SK-N-SH (cell line): ENCODE measurements at regions not wholly inside any gene's neighbourhood (a gene's known extent, or its start where the extent isn't known, plus 50 kb on each side); places are given as distances from the start of the nearest gene placed in this dataset.

Source experiments
- CTCF ChIA-PET: fragments of 300-600, 350-600 bp; formaldehyde crosslinking; extraction: SDS; loops from one replicate; lab custom pipeline; 2021; lab: Yijun Ruan, JAX
- POLR2A ChIA-PET: fragments of 350-600 bp; sonication (Branson Sonifier 250); formaldehyde crosslinking; extraction: SDS; loops from one replicate; lab custom pipeline; 2020; ENCODE audit warnings: antibody characterized with exemption, inconsistent platforms; lab: Yijun Ruan, JAX
- DNase-seq: peaks from one replicate; pipeline ENCODE4 v3.0.0; 2012
- H2AFZ ChIP-seq: fragments of 200-600 bp; sonication (generic); 2 replicates; pipeline ENCODE4 v1.8.1; 2016; ENCODE audit warnings: antibody characterized with exemption, mild to moderate bottlenecking, low read depth
- H3F3A ChIP-seq: fragments of 200-600 bp; sonication (generic); replicated peaks from 2 replicates; pipeline ENCODE3; 2016; ENCODE audit warnings: antibody characterized with exemption, mild to moderate bottlenecking; ENCODE audit not compliant: insufficient read depth
- H3K27ac ChIP-seq, 2 experiments: fragments of 200-500 bp in 1 of 2; fragments of 200-600 bp in 1 of 2; sonication (Bioruptor generic) in 1 of 2; sonication (generic), shearing (Covaris generic) in 1 of 2; 2 replicates each; pipeline versions ENCODE4 v1.5.1 to v1.6.1; 2014 to 2016; ENCODE audit warnings: low read depth in 2 of 2, inconsistent platforms in 1 of 2, low read length in 1 of 2, mild to moderate bottlenecking in 1 of 2, mixed read lengths in 1 of 2
- H3K27me3 ChIP-seq: fragments of 200-600 bp; sonication (generic), shearing (Covaris generic); 2 replicates; pipeline ENCODE4 v1.6.1; 2016; ENCODE audit warnings: mixed run types; ENCODE audit not compliant: insufficient read depth
- H3K36me3 ChIP-seq, 2 experiments: fragments of 200-500 bp in 1 of 2; fragments of 200-600 bp in 1 of 2; sonication (Bioruptor generic) in 1 of 2; sonication (generic) in 1 of 2; replicated peaks in 1 of 2; 2 replicates each; pipeline versions ENCODE3 to v1.5.1; 2014 to 2016; ENCODE audit warnings: low read length in 1 of 2, mild to moderate bottlenecking in 1 of 2; ENCODE audit not compliant: insufficient read depth in 2 of 2, control insufficient read depth in 1 of 2
- H3K4me1 ChIP-seq, 2 experiments: fragments of 200-500 bp in 1 of 2; fragments of 200-600 bp in 1 of 2; sonication (Bioruptor generic) in 1 of 2; sonication (generic), shearing (Covaris generic) in 1 of 2; 2 replicates each; pipeline versions ENCODE4 v1.5.1 to v1.6.1; 2014 to 2016; ENCODE audit warnings: low read depth in 1 of 2, low read length in 1 of 2, mixed run types in 1 of 2; ENCODE audit not compliant: insufficient read depth in 2 of 2, control insufficient read depth in 1 of 2
- H3K4me2 ChIP-seq: fragments of 200-600 bp; sonication (generic), shearing (Covaris generic); 2 replicates; pipeline ENCODE4 v1.6.1; 2017; ENCODE audit warnings: mixed run types
- H3K4me3 ChIP-seq, 2 experiments: fragments of 200-500 bp in 1 of 2; fragments of 200-600 bp in 1 of 2; sonication (Bioruptor generic) in 1 of 2; sonication (generic), shearing (Covaris generic) in 1 of 2; 2 replicates each; pipeline versions ENCODE4 v1.5.1 to v1.8.1; 2014 to 2016; ENCODE audit warnings: low read depth in 2 of 2, inconsistent platforms in 1 of 2, low read length in 1 of 2, mild to moderate bottlenecking in 1 of 2, mixed read lengths in 1 of 2, moderate library complexity in 1 of 2
- H3K79me2 ChIP-seq: fragments of 200-600 bp; sonication (generic); 2 replicates; pipeline ENCODE4 v1.8.1; 2017; ENCODE audit warnings: mild to moderate bottlenecking; ENCODE audit not compliant: insufficient read depth
- H3K9ac ChIP-seq: fragments of 200-600 bp; sonication (generic); 2 replicates; pipeline ENCODE4 v1.6.1; 2017; ENCODE audit warnings: mixed run types
- H3K9me2 ChIP-seq: fragments of 200-600 bp; sonication (generic); 2 replicates; pipeline ENCODE4 v1.6.1; 2017; ENCODE audit warnings: mixed run types
- H3K9me3 ChIP-seq: fragments of 200-600 bp; sonication (generic); 2 replicates; pipeline ENCODE4 v1.6.1; 2017; ENCODE audit warnings: mixed run types, mild to moderate bottlenecking, moderate library complexity
- H4K20me1 ChIP-seq: fragments of 200-600 bp; sonication (generic); 2 replicates; pipeline ENCODE4 v1.6.1; 2017; ENCODE audit warnings: mild to moderate bottlenecking, mixed run types; ENCODE audit not compliant: insufficient read depth
- CHD2 ChIP-seq: fragments of 150-350 bp; IDR thresholded peaks from 2 replicates; pipeline ENCODE4 v1.6.1; 2018; ENCODE audit warnings: low read length; ENCODE audit not compliant: partially characterized antibody
- ELF1 ChIP-seq: IDR thresholded peaks from 2 replicates; pipeline ENCODE4 v1.4.0; 2012
- EP300 ChIP-seq, 2 experiments: IDR thresholded peaks; 2 replicates each; pipeline versions ENCODE4 v1.4.0 to v1.6.1; 2012; ENCODE audit warnings: borderline replicate concordance in 1 of 2, low read depth in 1 of 2, low read length in 1 of 2
- FOXM1 ChIP-seq: IDR thresholded peaks from 2 replicates; pipeline ENCODE4 v1.4.0; 2012; ENCODE audit warnings: low read depth, mild to moderate bottlenecking
- GATA2 ChIP-seq: sonication (generic); formaldehyde crosslinking; IDR thresholded peaks from 2 replicates; pipeline ENCODE4 v1.5.0; 2020; ENCODE audit warnings: mild to moderate bottlenecking, missing genetic modification reagents
- MEF2A ChIP-seq: IDR thresholded peaks from 2 replicates; pipeline ENCODE4 v1.4.0; 2012; ENCODE audit warnings: low read depth, borderline replicate concordance
- NRF1 ChIP-seq: IDR thresholded peaks from 2 replicates; pipeline ENCODE4 v1.6.1; 2012; ENCODE audit warnings: low read depth, mild to moderate bottlenecking, low read length
- POLR2AphosphoS5 ChIP-seq: IDR thresholded peaks from 2 replicates; pipeline ENCODE4 v1.6.1; 2012; ENCODE audit warnings: low read depth, low read length
- RXRA ChIP-seq: IDR thresholded peaks from 2 replicates; pipeline ENCODE4 v1.4.0; 2012; ENCODE audit warnings: low read depth, mild to moderate bottlenecking, borderline replicate concordance
- YY1 ChIP-seq: IDR thresholded peaks from 2 replicates; pipeline ENCODE4 v1.4.0; 2012; ENCODE audit warnings: low read depth, mild to moderate bottlenecking
- WGBS: methylation state at CpG from one replicate; pipeline ENCODE4 v1.1.6; 2017; ENCODE audit warnings: low lambda C conversion rate; 5-methylcytosine and 5-hydroxymethylcytosine counted together
- TF ChIP-seq, protein P1 (sequence below): IDR thresholded peaks from 2 replicates; pipeline ENCODE4 v1.4.0; 2012; ENCODE audit warnings: low read depth, borderline replicate concordance
- TF ChIP-seq, protein P2 (sequence below): IDR thresholded peaks from 2 replicates; pipeline ENCODE4; 2012
- TF ChIP-seq, protein P3 (sequence below): IDR thresholded peaks from 2 replicates; pipeline ENCODE4 v1.6.1; 2012; ENCODE audit warnings: mild to moderate bottlenecking, low read depth, low read length, moderate library complexity
- TF ChIP-seq, protein P4 (sequence below): fragments of 150-350 bp; IDR thresholded peaks from 2 replicates; pipeline ENCODE4 v1.6.1; 2016; ENCODE audit warnings: mild to moderate bottlenecking, low read depth, low read length
- TF ChIP-seq, protein P5 (sequence below): IDR thresholded peaks from 2 replicates; pipeline ENCODE4 v1.4.0; 2012; ENCODE audit warnings: low read depth
- TF ChIP-seq, protein P6 (sequence below): fragments of 150-350 bp; IDR thresholded peaks from 2 replicates; pipeline ENCODE4 v1.6.1; 2017; ENCODE audit warnings: antibody characterized with exemption, low read length, low read depth, borderline replicate concordance

DNA sequence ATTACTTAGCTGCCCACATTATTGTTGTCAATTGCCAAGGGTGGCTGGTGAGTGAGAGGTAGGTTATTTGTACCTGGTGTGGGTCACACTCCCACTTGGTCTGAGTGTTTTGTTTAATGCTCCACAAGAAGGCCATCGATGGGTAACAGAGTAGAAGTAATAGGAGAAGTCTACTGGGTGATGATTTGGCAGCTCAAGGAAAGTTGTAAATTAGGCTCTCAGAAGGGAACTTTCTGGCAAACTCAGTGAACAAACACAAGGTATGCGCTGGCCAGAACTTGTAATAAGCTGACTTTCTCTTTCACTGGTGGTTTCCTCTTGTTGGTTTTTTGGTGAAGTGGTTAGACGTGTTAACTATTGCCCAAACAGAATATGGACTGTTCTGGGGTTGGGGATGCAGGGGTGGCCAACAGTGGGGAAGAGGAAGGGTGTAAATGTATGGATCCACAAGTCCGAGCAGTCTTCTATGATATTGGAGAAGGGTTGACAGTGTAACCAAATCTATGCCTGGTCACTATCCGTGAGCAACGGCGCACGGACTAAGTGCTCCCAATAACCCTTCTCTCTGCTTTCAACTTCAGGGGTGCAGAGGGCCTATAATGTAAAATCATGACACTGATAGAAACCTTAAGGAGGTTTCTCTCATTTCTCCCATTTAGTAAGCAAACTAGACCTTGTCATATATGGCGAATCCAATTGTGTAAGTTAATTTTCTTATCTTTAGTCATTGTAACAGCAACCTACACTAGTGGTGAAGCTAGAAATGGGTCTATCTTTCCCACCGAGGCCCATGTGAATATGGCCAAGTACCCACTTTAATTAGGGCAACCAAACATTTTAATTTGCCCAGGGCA, 212.8 kb downstream of the PTEN start:
- Histone ChIP-seq H3K9me2 (no peaks in the 10 kb centered on the region), H3K4me1 (peaks cover 0 to 10% of the 10 kb centered on the region in 2 experiments; a peak in 2 of 4 replicates), H3K36me3 (no peaks in the 10 kb centered on the region), H3K9me3 (no peaks in the 10 kb centered on the region), H3K9ac (no peak overlapping the region), H3K27ac (no peak overlapping the region), H2AFZ (no peak overlapping the region), H4K20me1 (no peaks in the 10 kb centered on the region), H3K79me2 (no peaks in the 10 kb centered on the region), H3K4me3 (no peak overlapping the region), H3F3A (no peaks in the 10 kb centered on the region), H3K27me3 (no peaks in the 10 kb centered on the region), H3K4me2 (no peak overlapping the region)
- 85% methylated on average over 10 of the region's 10 CpGs for WGBS
- TF ChIP-seq ELF1 (no peak), EP300 (IDR thresholded peaks at IDR 0.05; ENCODE audit: borderline replicate concordance in 1 of 2, low read depth in 1 of 2, low read length in 1 of 2) (no peak), CHD2 (no peak), MEF2A (no peak), GATA2 (CRISPR knock-in tag) (no peak), YY1 (no peak)
- TF ChIP-seq, protein P1, sequence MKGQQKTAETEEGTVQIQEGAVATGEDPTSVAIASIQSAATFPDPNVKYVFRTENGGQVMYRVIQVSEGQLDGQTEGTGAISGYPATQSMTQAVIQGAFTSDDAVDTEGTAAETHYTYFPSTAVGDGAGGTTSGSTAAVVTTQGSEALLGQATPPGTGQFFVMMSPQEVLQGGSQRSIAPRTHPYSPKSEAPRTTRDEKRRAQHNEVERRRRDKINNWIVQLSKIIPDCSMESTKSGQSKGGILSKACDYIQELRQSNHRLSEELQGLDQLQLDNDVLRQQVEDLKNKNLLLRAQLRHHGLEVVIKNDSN: no peak
- DNase-seq: no peak
- CTCF ChIA-PET: interaction anchor here (1.5 kb wide), 1 partner anchor 39 kb away, joined by 5 read pairs; no protein-coding TSS in a partner anchor
- POLR2A ChIA-PET: no interaction called here

DNA sequence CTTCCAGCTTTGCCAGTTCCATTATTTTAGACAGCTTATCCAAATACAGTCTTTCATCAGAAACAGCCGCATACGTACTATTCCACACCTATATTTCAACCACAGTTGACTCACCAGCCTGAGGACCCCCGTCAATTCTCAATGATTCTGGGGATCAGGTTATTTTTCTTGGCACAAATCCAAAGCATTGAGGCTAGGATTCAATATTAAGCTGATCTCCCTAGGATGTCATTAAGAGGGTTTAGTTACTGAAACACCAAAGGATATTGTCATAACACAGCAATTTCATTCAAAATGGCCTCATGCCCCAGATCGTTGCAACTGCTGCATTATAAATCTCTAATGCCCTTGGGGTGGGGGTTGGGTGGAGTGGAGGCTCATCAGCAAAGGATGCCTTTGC, 214.6 kb downstream of the PTEN start:
- Histone ChIP-seq H3F3A (no peaks in the 10 kb centered on the region), H3K27ac (no peak overlapping the region), H3K4me1 (peaks cover 0 to 10% of the 10 kb centered on the region in 2 experiments; a peak in 2 of 4 replicates), H4K20me1 (no peaks in the 10 kb centered on the region), H3K9me3 (no peaks in the 10 kb centered on the region), H3K36me3 (no peaks in the 10 kb centered on the region), H3K4me3 (no peak overlapping the region), H3K9ac (no peak overlapping the region), H3K9me2 (no peaks in the 10 kb centered on the region), H3K27me3 (no peaks in the 10 kb centered on the region), H3K4me2 (no peak overlapping the region), H3K79me2 (no peaks in the 10 kb centered on the region), H2AFZ (no peak overlapping the region)
- no peak for DNase-seq
- CTCF ChIA-PET: no interaction called here
- POLR2A ChIA-PET: no interaction called here
- 78% methylated on average over 4 of the region's 4 CpGs for WGBS
- TF ChIP-seq FOXM1 (no peak), POLR2AphosphoS5 (no peak), NRF1 (no peak), RXRA (no peak), ELF1 (no peak)
- TF ChIP-seq, protein P1: no peak
- TF ChIP-seq, protein P2, sequence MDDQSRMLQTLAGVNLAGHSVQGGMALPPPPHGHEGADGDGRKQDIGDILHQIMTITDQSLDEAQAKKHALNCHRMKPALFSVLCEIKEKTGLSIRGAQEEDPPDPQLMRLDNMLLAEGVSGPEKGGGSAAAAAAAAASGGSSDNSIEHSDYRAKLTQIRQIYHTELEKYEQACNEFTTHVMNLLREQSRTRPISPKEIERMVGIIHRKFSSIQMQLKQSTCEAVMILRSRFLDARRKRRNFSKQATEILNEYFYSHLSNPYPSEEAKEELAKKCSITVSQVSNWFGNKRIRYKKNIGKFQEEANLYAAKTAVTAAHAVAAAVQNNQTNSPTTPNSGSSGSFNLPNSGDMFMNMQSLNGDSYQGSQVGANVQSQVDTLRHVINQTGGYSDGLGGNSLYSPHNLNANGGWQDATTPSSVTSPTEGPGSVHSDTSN: no peak
- TF ChIP-seq, protein P3, sequence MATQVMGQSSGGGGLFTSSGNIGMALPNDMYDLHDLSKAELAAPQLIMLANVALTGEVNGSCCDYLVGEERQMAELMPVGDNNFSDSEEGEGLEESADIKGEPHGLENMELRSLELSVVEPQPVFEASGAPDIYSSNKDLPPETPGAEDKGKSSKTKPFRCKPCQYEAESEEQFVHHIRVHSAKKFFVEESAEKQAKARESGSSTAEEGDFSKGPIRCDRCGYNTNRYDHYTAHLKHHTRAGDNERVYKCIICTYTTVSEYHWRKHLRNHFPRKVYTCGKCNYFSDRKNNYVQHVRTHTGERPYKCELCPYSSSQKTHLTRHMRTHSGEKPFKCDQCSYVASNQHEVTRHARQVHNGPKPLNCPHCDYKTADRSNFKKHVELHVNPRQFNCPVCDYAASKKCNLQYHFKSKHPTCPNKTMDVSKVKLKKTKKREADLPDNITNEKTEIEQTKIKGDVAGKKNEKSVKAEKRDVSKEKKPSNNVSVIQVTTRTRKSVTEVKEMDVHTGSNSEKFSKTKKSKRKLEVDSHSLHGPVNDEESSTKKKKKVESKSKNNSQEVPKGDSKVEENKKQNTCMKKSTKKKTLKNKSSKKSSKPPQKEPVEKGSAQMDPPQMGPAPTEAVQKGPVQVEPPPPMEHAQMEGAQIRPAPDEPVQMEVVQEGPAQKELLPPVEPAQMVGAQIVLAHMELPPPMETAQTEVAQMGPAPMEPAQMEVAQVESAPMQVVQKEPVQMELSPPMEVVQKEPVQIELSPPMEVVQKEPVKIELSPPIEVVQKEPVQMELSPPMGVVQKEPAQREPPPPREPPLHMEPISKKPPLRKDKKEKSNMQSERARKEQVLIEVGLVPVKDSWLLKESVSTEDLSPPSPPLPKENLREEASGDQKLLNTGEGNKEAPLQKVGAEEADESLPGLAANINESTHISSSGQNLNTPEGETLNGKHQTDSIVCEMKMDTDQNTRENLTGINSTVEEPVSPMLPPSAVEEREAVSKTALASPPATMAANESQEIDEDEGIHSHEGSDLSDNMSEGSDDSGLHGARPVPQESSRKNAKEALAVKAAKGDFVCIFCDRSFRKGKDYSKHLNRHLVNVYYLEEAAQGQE: no peak
- TF ChIP-seq, protein P4, sequence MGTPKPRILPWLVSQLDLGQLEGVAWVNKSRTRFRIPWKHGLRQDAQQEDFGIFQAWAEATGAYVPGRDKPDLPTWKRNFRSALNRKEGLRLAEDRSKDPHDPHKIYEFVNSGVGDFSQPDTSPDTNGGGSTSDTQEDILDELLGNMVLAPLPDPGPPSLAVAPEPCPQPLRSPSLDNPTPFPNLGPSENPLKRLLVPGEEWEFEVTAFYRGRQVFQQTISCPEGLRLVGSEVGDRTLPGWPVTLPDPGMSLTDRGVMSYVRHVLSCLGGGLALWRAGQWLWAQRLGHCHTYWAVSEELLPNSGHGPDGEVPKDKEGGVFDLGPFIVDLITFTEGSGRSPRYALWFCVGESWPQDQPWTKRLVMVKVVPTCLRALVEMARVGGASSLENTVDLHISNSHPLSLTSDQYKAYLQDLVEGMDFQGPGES: no peak
- TF ChIP-seq, protein P5, sequence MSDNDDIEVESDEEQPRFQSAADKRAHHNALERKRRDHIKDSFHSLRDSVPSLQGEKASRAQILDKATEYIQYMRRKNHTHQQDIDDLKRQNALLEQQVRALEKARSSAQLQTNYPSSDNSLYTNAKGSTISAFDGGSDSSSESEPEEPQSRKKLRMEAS: no peak
- TF ChIP-seq, protein P6, sequence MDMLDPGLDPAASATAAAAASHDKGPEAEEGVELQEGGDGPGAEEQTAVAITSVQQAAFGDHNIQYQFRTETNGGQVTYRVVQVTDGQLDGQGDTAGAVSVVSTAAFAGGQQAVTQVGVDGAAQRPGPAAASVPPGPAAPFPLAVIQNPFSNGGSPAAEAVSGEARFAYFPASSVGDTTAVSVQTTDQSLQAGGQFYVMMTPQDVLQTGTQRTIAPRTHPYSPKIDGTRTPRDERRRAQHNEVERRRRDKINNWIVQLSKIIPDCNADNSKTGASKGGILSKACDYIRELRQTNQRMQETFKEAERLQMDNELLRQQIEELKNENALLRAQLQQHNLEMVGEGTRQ: no peak
